Retina (tissue), 1 donor: ENCODE measurements at regions not wholly inside any gene's neighbourhood (a gene's known extent, or its start where the extent isn't known, plus 50 kb on each side); places are given as distances from the start of the nearest gene placed in this dataset.

Experiments
- DNase-seq: peaks from one replicate; pipeline ENCODE4 v3.0.0-alpha.2; 2016

GRCh38 chr2:46850742-46851141, 64.9 kb downstream of the MCFD2 start:
- DNase-seq = no peak

- peak; percentile 41 for DNase-seq
These were observed 65.7 kb downstream of the MCFD2 start for GRCh38 chr2:46849721-46850556.

DNA sequence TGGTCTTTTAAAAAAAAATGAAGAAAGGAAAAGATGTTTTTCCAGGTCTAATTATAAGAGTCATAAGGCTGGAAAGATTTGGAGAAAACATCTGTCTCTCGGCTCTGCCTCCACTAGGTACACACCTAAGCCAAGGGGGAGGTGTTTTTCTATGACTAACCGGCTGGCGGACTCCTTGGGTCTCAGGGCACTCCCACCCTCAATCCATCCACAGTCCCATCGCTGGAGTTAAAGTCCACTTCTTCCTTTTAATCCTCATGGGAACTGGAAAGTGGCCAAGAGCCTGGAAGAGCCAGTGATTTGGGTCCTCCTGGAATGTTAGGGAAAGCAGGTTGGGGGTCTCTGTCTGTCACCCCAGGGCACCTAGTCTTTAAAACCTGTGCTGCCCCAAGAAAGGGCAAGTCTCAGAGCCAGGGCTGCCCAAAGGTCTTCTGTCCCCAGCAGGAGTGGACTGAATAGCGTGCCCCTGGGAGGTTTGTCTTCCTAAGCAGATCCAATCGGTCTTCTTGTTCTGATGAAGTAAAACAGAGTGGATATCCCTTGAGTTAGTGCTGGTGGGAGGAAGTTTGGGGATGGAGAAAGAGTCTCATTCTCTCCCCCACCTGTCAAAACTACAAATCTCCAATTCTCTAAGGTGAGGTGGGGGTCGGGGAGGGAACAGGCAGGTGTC, 66.4 kb downstream of the MCFD2 start:
- DNase-seq = no peak

- no peak for DNase-seq
These were observed 67.2 kb downstream of the MCFD2 start for GRCh38 chr2:46848447-46848846.

- DNase-seq = no peak
These were observed 67.7 kb downstream of the MCFD2 start for GRCh38 chr2:46847726-46848412.

GRCh38 chr2:46847185-46847710, 68.4 kb downstream of the MCFD2 start:
- DNase-seq = no peak

- DNase-seq = no peak
These were observed 69.1 kb downstream of the MCFD2 start for GRCh38 chr2:46846536-46846935.

DNA sequence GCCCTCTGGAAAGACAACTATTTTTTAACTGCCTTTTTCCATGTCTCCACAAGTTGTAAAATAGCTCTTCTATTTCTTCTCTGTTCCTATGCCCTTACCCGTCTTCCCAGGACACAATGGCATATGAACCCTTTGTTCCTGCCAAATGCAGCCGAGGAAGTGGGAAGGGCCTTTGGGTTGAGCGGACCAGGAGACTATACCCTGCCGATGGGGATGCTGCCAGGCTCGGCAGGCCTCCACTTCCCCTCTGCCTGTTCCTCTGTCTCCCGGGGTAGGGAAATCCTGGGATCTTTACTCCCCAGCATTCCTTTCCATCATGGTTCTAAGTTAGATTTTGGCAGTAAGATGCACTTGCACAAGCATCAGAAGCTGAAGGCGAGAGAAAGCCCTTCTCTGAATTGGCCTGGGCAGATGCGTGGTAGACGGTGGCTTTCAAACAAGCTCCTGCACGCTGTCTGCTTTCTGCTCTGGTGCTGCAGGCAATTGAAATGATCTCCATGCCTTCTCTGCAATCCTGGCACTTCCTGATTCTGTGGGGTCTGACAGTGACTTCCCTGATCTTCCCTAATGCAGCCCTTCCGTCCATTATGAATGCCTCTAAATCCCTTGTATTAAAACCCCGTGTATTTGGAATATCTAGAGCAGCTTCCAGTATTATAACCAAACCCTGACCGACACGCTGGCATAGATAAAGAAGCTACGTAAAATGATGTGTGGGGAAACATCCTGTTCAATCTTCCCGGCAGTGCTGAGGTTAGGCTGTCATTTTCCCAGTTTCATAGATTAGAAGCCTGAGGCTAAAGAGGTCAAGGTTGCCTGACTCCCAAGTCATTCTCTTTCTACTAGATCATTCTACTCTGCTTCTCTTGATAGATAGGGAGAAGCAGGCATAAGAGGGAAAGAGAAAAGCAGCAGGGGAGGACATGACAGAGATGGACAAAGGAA, 69.8 kb downstream of the MCFD2 start:
- no peak for DNase-seq

GRCh38 chr2:46844443-46844842, 71.2 kb downstream of the MCFD2 start:
- no peak for DNase-seq

GRCh38 chr2:46844034-46844433, 71.6 kb downstream of the MCFD2 start:
- DNase-seq = no peak

GRCh38 chr2:46843316-46843715, 72.3 kb downstream of the MCFD2 start:
- no peak for DNase-seq

DNA sequence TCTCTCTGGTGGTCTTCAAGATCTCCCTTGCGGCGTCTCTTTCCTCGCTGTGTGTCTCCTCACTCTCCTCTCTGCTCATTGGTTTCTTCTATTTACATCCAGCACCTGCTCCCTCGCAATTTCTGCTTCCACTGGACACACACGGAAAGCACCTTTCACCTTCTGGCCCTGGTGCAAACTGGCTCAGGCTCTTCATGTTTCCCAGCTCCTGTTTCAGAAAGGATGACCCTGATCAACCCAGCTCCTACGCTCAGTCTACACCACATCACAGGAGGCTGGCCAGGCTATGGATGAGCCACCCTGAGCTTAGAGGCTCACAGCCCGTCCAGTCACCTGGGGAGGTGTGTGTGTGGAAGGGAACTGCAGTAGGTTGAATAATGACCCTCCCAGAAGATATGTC, 72.7 kb downstream of the MCFD2 start:
- DNase-seq = no peak

GRCh38 chr2:46841621-46842020, 74.0 kb downstream of the MCFD2 start:
- no peak for DNase-seq

GRCh38 chr2:46839045-46839444, 76.6 kb downstream of the MCFD2 start:
- no peak for DNase-seq

GRCh38 chr2:46837704-46838103, 77.9 kb downstream of the MCFD2 start:
- DNase-seq = no peak

DNA sequence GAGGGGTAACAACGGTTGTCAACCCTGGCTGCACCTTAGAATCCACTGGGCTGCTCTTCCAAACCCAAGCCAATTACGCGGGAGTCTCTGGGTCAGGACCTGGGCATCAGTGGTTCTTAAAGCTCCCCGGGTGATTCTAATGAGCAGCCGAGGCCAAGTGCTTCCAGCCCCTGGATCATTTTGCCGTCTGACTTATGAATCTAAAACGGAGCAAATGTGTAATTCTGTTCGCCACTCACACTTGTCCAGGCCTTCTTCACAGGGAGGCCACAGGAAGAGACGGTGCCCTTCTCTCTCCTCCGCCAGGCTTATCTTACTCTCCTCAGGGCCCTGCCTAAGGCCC, 78.5 kb downstream of the MCFD2 start:
- DNase-seq = no peak

DNA sequence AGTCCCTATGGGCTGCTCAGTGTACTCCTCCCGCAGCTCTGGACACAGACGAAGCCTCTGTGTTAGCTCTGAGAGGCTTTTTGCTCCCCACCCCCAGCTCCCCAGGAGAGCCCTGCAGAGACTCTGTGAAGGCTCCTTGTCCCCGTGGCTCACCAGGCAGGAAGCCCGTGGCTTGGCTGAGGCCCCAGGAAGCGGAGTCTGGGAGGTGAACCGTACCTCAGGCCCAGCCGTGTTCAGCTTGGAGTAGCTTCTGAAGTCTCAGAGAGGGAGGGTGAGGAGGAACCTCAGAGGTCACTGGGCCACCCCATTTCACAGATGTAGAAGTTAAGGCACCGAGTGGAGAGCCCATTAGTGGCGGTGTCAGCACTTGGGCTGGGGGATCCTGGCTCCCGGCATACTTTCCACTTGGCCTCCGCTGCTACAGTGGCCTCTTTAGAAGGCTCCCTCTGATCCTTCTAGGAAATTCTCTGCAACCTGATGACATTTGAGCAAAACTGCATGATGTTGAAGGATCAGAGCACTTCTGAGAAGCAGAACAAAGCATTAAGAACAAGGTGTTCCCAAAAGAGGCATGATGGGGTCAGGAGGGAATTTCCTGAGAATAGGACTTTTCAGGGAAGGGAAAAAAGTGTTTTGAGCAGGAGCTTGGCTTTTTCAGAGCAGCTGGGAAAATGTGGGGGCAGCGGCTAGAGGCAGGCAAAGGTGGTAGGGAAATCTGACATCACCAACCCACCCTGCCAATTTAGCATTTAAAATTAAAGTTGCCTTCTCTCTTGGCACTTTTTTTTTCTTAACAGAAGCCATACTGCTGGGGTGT, 79.1 kb downstream of the MCFD2 start:
- no peak for DNase-seq

GRCh38 chr2:46835520-46835919, 80.1 kb downstream of the MCFD2 start:
- DNase-seq = no peak

- no peak for DNase-seq
These were observed 83.1 kb downstream of the MCFD2 start for GRCh38 chr2:46832543-46832942.

GRCh38 chr2:46831869-46832265, 83.7 kb downstream of the MCFD2 start:
- no peak for DNase-seq

- no peak for DNase-seq
These were observed 84.3 kb downstream of the MCFD2 start for GRCh38 chr2:46831051-46831868.
